HG03097 (cell line): ENCODE measurements at regions not wholly inside any gene's neighbourhood (a gene's known extent, or its start where the extent isn't known, plus 50 kb on each side); places are given as distances from the start of the nearest gene placed in this dataset.

Experiments used
- ATAC-seq: cut with Tn5 transposase; IDR thresholded peaks from one replicate; pipeline ENCODE4 v1.9.1; 2021; ENCODE audit not compliant: unreplicated experiment, low FRiP score

GRCh38 chr6:19972221-19972620 is 135.1 kb downstream of the ID4 start:
- no peak for ATAC-seq

- ATAC-seq: no peak
These were observed 139.4 kb downstream of the ID4 start for GRCh38 chr6:19976411-19977129.

GRCh38 chr6:19979059-19979458 is 141.9 kb downstream of the ID4 start:
- no peak for ATAC-seq

GRCh38 chr6:19979986-19980385 is 142.8 kb downstream of the ID4 start:
- no peak for ATAC-seq

GRCh38 chr6:19983374-19983773 is 146.2 kb downstream of the ID4 start:
- ATAC-seq: no peak

- no peak for ATAC-seq
These were observed 149.7 kb downstream of the ID4 start for GRCh38 chr6:19986691-19987438.

GRCh38 chr6:19988555-19988954 is 151.4 kb downstream of the ID4 start:
- no peak for ATAC-seq

GRCh38 chr6:19991176-19991575 is 154.0 kb downstream of the ID4 start:
- no peak for ATAC-seq

- no peak for ATAC-seq
These were observed 157.7 kb downstream of the ID4 start for GRCh38 chr6:19994909-19995308.

- ATAC-seq: no peak
These were observed 158.5 kb downstream of the ID4 start for GRCh38 chr6:19995575-19996257.

GRCh38 chr6:19997104-19997503 is 159.9 kb downstream of the ID4 start:
- ATAC-seq: no peak

- ATAC-seq: no peak
These were observed 161.4 kb downstream of the ID4 start for GRCh38 chr6:19998541-19998940.

GRCh38 chr6:19999319-20000191 is 162.4 kb downstream of the ID4 start:
- peak; percentile 83 for ATAC-seq

- ATAC-seq: no peak
These were observed 164.1 kb downstream of the ID4 start for GRCh38 chr6:20001286-20001685.

GRCh38 chr6:20006037-20006436 is 168.9 kb downstream of the ID4 start:
- no peak for ATAC-seq

GRCh38 chr6:20008131-20008530 is 171.0 kb downstream of the ID4 start:
- no peak for ATAC-seq

GRCh38 chr6:20013066-20013861 is 176.1 kb downstream of the ID4 start:
- no peak for ATAC-seq

GRCh38 chr6:20014508-20014907 is 177.3 kb downstream of the ID4 start:
- no peak for ATAC-seq

- no peak for ATAC-seq
These were observed 183.4 kb downstream of the ID4 start for GRCh38 chr6:20020526-20020925.

- no peak for ATAC-seq
These were observed 184.6 kb downstream of the ID4 start for GRCh38 chr6:20021795-20022194.
